ENCODE measurements at regions not wholly inside any gene's neighbourhood (a gene's known extent, or its start where the extent isn't known, plus 50 kb on each side); places are given as distances from the start of the nearest gene placed in this dataset.

- Mint-ChIP-seq H3K36me3 (no peaks in the 10 kb centered on the region), H3K9me3 (peaks cover 10% of the 10 kb centered on the region), H3K27me3 (peaks cover 4% of the 10 kb centered on the region), H3K4me3 (no peak overlapping the region), H3K4me1 (no peaks in the 10 kb centered on the region), H3K27ac (no peak overlapping the region)
- no peak for DNase-seq
Measured at GRCh38 chr18:46310258-46310657, 206.1 kb downstream of the HAUS1 start.

DNA sequence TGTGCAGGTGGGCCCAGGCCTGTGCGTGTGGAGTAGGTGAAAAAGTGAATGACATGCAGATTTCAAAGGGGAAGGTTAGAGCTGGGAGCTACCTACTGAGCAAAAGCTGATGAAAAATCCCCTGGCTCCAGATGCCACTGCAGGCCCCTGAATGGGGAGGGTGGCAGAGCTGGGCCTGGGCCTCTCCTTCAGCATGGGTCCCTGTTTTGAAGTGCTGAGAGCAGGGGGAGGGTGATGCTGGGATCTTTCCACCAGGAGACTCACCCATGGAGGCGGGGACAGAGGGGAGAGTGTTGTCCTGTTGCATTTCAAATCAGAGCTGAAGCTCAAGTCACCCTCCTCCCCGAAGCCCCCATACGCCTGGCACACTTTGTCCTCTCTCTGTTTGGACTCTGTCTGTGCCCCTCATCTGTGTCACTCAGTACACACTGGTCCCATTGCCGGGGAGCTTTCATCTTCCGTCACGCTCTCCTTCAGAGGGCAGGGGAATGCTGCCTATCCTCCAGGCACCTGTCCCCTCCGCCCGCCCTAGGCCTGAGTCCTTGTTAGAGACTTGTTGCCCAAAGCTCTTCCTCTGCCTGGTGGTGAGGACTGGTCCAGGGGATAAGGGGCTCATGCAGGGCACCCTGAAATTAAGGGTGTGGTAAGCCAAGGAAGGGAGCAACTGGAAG, 206.6 kb downstream of the HAUS1 start:
- H3K4me1 Mint-ChIP-seq: no peaks in the 10 kb centered on the region
- H3K4me3 Mint-ChIP-seq: no peak overlapping the region
- H3K27ac Mint-ChIP-seq: no peak overlapping the region
- no peak for DNase-seq
- H3K9me3 Mint-ChIP-seq: peaks cover 10% of the 10 kb centered on the region
- peaks cover 4% of the 10 kb centered on the region for H3K27me3 Mint-ChIP-seq
- no peaks in the 10 kb centered on the region for H3K36me3 Mint-ChIP-seq

- no peaks in the 10 kb centered on the region for H3K27me3 Mint-ChIP-seq
- peaks cover 7% of the 10 kb centered on the region for H3K9me3 Mint-ChIP-seq
- no peak for DNase-seq
- H3K4me3 Mint-ChIP-seq: no peak overlapping the region
- H3K36me3 Mint-ChIP-seq: no peaks in the 10 kb centered on the region
- H3K27ac Mint-ChIP-seq: no peak overlapping the region
- no peaks in the 10 kb centered on the region for H3K4me1 Mint-ChIP-seq
Measured at GRCh38 chr18:46311491-46311890, 207.3 kb downstream of the HAUS1 start.

DNA sequence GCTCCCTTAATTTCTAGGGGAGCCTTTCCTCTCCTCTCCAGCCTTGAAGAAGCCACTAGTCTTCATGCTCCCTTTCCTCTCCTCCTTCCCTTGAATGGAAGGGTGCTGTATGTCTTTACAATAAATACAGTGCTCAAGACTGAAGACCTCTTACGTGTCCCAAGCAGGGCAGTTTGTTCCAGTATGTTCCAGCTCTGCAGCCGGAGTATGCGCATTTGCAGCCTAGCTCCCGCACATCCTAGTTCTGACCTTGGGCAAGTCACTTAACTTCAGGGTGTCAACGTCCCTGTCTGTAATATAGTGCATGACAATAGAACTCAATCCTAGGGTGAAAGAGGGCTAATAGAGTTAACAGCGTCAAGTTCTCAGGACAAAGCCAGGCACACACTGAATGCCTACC, 208.0 kb downstream of the HAUS1 start:
- H3K9me3 Mint-ChIP-seq: peaks cover 4% of the 10 kb centered on the region
- H3K4me3 Mint-ChIP-seq: no peak overlapping the region
- H3K4me1 Mint-ChIP-seq: no peaks in the 10 kb centered on the region
- no peaks in the 10 kb centered on the region for H3K27me3 Mint-ChIP-seq
- no peak overlapping the region for H3K27ac Mint-ChIP-seq
- H3K36me3 Mint-ChIP-seq: no peaks in the 10 kb centered on the region
- DNase-seq: no peak

- Mint-ChIP-seq H3K27me3 (no peaks in the 10 kb centered on the region), H3K9me3 (no peaks in the 10 kb centered on the region), H3K36me3 (no peaks in the 10 kb centered on the region), H3K4me1 (no peaks in the 10 kb centered on the region), H3K4me3 (no peak overlapping the region), H3K27ac (no peak overlapping the region)
- no peak for DNase-seq
Measured at GRCh38 chr18:46313521-46313920, 209.3 kb downstream of the HAUS1 start.

- no peaks in the 10 kb centered on the region for H3K36me3 Mint-ChIP-seq
- no peak overlapping the region for H3K4me3 Mint-ChIP-seq
Measured at GRCh38 chr18:46314011-46314410, 209.8 kb downstream of the HAUS1 start.

GRCh38 chr18:46315161-46315560, 211.0 kb downstream of the HAUS1 start:
- no peak for DNase-seq
- Mint-ChIP-seq H3K4me1 (no peaks in the 10 kb centered on the region), H3K27me3 (no peaks in the 10 kb centered on the region), H3K4me3 (no peak overlapping the region), H3K27ac (no peak overlapping the region), H3K36me3 (no peaks in the 10 kb centered on the region), H3K9me3 (no peaks in the 10 kb centered on the region)

More at GRCh38 chr18:46314011-46314410, 209.8 kb downstream of the HAUS1 start:
- Mint-ChIP-seq H3K4me1 (no peaks in the 10 kb centered on the region), H3K9me3 (no peaks in the 10 kb centered on the region), H3K27me3 (no peaks in the 10 kb centered on the region), H3K27ac (no peak overlapping the region)
- DNase-seq: no peak

DNA sequence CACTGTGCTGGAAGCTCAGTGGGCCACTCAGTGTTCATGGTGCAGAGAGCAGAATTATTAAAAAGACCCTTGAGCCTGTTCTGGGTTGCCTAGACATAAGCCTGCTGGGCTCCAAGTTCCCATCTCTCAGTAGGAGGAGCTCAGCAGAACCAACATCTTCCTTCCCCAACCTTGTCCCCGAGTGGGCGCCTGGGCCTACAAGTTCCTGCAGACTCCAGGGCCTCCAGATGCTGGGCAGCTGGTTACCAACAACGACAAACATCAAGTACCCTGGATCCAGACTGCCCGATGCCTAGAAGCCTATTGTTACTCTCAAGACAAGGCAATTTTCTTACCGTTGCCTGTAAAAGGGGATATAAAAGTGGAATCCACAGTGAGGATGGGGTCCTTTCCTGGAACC, 214.2 kb downstream of the HAUS1 start:
- H3K9me3 Mint-ChIP-seq: no peaks in the 10 kb centered on the region

GRCh38 chr18:46319783-46320182, 215.6 kb downstream of the HAUS1 start:
- H3K27me3 Mint-ChIP-seq: no peaks in the 10 kb centered on the region

More for the DNA sequence above, 214.2 kb downstream of the HAUS1 start:
- no peak overlapping the region for H3K4me3 Mint-ChIP-seq
- no peak overlapping the region for H3K27ac Mint-ChIP-seq
- no peaks in the 10 kb centered on the region for H3K27me3 Mint-ChIP-seq
- H3K4me1 Mint-ChIP-seq: no peaks in the 10 kb centered on the region
- no peak for DNase-seq
- no peaks in the 10 kb centered on the region for H3K36me3 Mint-ChIP-seq

GRCh38 chr18:46320297-46320696, 216.1 kb downstream of the HAUS1 start:
- H3K4me3 Mint-ChIP-seq: no peak overlapping the region

More at GRCh38 chr18:46319783-46320182, 215.6 kb downstream of the HAUS1 start:
- Mint-ChIP-seq H3K4me3 (no peak overlapping the region), H3K36me3 (no peaks in the 10 kb centered on the region), H3K27ac (no peak overlapping the region), H3K4me1 (peaks cover 1% of the 10 kb centered on the region), H3K9me3 (no peaks in the 10 kb centered on the region)
- no peak for DNase-seq

GRCh38 chr18:46320928-46321711, 216.9 kb downstream of the HAUS1 start:
- Mint-ChIP-seq H3K4me3 (no peak overlapping the region), H3K36me3 (no peaks in the 10 kb centered on the region), H3K27me3 (no peaks in the 10 kb centered on the region), H3K9me3 (no peaks in the 10 kb centered on the region), H3K4me1 (peaks cover 1% of the 10 kb centered on the region), H3K27ac (no peak overlapping the region)
- DNase-seq: no peak

More at GRCh38 chr18:46320297-46320696, 216.1 kb downstream of the HAUS1 start:
- no peaks in the 10 kb centered on the region for H3K27me3 Mint-ChIP-seq
- no peak for DNase-seq
- H3K4me1 Mint-ChIP-seq: peaks cover 1% of the 10 kb centered on the region
- no peak overlapping the region for H3K27ac Mint-ChIP-seq
- H3K9me3 Mint-ChIP-seq: no peaks in the 10 kb centered on the region
- H3K36me3 Mint-ChIP-seq: no peaks in the 10 kb centered on the region

GRCh38 chr18:46321955-46322354, 217.8 kb downstream of the HAUS1 start:
- peaks cover 1% of the 10 kb centered on the region for H3K4me1 Mint-ChIP-seq
- H3K27ac Mint-ChIP-seq: no peak overlapping the region
- no peaks in the 10 kb centered on the region for H3K27me3 Mint-ChIP-seq
- no peaks in the 10 kb centered on the region for H3K36me3 Mint-ChIP-seq
- no peak for DNase-seq
- H3K9me3 Mint-ChIP-seq: no peaks in the 10 kb centered on the region
- H3K4me3 Mint-ChIP-seq: no peak overlapping the region

DNA sequence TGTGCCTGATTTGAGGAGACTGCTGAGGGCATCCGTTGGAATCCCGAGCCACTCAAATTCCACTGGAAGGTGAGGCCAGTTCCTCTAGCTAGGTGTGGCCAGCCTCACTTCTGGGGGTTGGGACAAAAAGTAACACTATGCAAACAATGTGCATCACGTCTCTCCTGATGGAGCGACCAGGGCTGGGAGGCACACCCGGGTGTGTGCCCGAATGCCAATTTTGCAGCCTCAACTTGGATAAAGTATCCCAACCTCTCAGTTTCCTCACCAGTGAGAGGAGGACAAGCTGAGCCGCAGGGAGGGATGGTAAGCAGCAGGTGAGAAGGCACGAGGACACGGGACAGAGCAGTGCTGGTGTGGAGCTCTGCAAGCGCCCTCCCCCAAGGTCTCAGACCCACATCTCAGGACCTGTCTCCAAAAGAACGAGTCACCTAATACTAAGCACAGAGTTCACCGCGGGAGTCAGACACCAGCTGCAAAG, 218.3 kb downstream of the HAUS1 start:
- no peak overlapping the region for H3K27ac Mint-ChIP-seq
- peaks cover 1% of the 10 kb centered on the region for H3K4me1 Mint-ChIP-seq
- H3K36me3 Mint-ChIP-seq: no peaks in the 10 kb centered on the region
- H3K9me3 Mint-ChIP-seq: no peaks in the 10 kb centered on the region
- no peaks in the 10 kb centered on the region for H3K27me3 Mint-ChIP-seq
- no peak overlapping the region for H3K4me3 Mint-ChIP-seq
- no peak for DNase-seq

GRCh38 chr18:46322941-46323340, 218.8 kb downstream of the HAUS1 start:
- Mint-ChIP-seq H3K36me3 (no peaks in the 10 kb centered on the region), H3K4me3 (no peak overlapping the region), H3K9me3 (no peaks in the 10 kb centered on the region), H3K4me1 (peaks cover 1% of the 10 kb centered on the region), H3K27ac (no peak overlapping the region), H3K27me3 (no peaks in the 10 kb centered on the region)
- no peak for DNase-seq

DNA sequence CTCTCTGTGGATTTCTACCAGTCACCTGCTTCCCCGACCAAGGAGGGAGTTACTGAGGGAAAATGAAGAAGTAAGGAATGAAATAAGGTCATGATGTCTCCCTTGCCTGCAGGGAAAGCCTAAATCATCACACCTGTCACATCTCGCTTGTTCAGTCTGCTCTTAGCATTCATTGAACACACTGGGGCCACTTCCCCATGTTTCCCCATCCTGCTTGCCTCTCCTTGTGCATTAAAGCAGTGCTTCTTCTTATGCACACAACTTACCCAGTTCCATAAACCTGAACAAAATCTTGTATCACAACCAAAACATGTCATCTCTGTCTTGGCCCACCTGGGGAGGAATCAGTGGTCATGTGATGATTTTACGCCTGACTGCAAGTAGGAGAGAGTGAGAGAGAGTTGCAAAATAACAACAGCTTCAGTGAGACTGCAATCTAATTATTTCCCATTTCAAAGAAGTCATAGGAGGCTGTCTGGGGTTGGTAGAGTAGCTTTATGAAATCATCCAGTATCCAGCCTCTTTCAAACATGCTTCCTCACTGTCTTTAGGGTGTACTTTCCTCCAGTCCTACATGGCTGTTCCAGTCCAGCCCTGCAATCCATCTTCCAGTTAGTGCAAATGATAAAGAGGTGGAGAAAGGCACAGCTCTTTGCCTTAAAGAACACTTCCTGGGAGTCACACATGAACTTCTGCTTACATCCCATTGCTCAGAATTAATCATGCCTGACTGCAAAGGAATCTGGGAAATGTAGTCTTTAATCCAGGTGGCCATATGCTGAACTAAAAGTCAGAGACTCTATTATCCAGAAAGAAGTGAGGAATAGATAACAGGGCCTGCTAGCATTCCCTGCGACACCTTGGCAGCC, 220.1 kb downstream of the HAUS1 start:
- no peaks in the 10 kb centered on the region for H3K36me3 Mint-ChIP-seq
- peaks cover 1% of the 10 kb centered on the region for H3K4me1 Mint-ChIP-seq
- no peaks in the 10 kb centered on the region for H3K9me3 Mint-ChIP-seq
- DNase-seq: no peak
- no peak overlapping the region for H3K4me3 Mint-ChIP-seq
- H3K27me3 Mint-ChIP-seq: no peaks in the 10 kb centered on the region
- no peak overlapping the region for H3K27ac Mint-ChIP-seq
